HL-60 (cell line): ENCODE measurements at regions not wholly inside any gene's neighbourhood (a gene's known extent, or its start where the extent isn't known, plus 50 kb on each side); places are given as distances from the start of the nearest gene placed in this dataset.

Experiments used
- DNase-seq, 2 experiments: peaks; one replicate each; pipeline ENCODE4 v3.0.0-alpha.2; 2010 to 2020; ENCODE audit warnings: low read depth in 1 of 2, low spot score in 1 of 2
- H3K27ac ChIP-seq: fragments of 250-450 bp; sonication (Bioruptor Pico); replicated peaks from 2 replicates; pipeline ENCODE4 v1.5.1; 2020; ENCODE audit warnings: mild to moderate bottlenecking, moderate library complexity
- H3K27me3 ChIP-seq: fragments of 250-450 bp; sonication (Bioruptor Pico); 2 replicates; pipeline ENCODE4 v1.5.1; 2021; ENCODE audit warnings: mild to moderate bottlenecking, moderate library complexity; ENCODE audit not compliant: insufficient read depth, poor library complexity, severe bottlenecking
- H3K4me3 ChIP-seq: replicated peaks from 2 replicates; pipeline ENCODE4 v1.5.1; 2011; ENCODE audit warnings: mild to moderate bottlenecking, control low read depth, low read length; ENCODE audit not compliant: insufficient read depth
- GABPA ChIP-seq: IDR thresholded peaks from 2 replicates; pipeline ENCODE4 v1.6.1; 2012; ENCODE audit warnings: low read depth
- POLR2AphosphoS5 ChIP-seq: IDR thresholded peaks from 2 replicates; pipeline ENCODE4 v1.6.1; 2012; ENCODE audit warnings: low read depth
- SPI1 ChIP-seq: IDR thresholded peaks from 2 replicates; pipeline ENCODE4 v1.6.1; 2012; ENCODE audit warnings: low read depth, mild to moderate bottlenecking, borderline replicate concordance
- TF ChIP-seq, protein P1 (sequence below): IDR thresholded peaks from 2 replicates; pipeline ENCODE4 v1.6.1; 2012; ENCODE audit warnings: low read depth; ENCODE audit not compliant: insufficient replicate concordance
- TF ChIP-seq, protein P2 (sequence below): IDR thresholded peaks from one replicate; pipeline ENCODE4 v1.5.1; 2011; ENCODE audit warnings: low read length, control low read depth, inconsistent platforms; ENCODE audit not compliant: insufficient read depth

DNA sequence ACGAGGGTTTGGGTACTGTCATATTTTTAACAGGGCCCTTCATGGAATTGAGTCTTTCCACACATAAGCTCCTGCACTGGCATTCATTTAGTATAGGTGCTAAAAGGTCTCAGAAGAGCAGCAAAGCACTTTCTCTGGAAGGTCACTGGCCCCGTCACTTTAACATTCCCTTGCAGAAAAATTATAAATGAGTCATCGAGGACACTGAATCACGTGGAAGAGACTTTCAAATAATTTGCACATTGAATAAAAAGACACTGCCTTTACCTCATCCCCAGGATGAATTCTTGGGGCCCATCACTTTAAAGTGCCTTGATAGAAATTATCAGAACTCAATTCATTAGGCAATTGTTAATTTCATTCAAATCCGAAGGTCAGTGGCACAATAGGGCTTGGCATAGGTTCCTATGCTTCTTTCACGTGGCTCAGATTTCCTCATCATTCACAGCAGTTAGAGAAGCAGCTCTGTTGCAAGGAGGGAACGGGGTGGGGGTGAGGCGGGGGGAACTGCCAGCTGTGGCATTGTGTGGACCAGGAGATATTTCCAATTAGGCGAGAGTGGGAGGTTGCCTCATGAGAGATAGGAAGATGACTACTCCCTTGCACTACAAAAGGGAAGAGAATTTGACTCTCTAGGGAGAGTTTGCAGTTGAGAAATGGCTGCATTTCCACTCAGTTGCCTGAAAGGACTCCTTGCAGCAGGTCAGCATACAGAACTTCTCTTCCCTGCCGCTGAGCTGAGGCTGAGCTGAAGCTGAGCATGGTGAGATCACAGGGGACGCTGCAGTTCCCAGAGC lies 86.3 kb upstream of the NPAS2 start:
- H3K4me3 ChIP-seq: no peak overlapping the region
- peak overlapping the region; percentile 44 for H3K27ac ChIP-seq
- TF ChIP-seq SPI1: peak; percentile 71; the same call in 1 of the 2 replicates
- no peak for TF ChIP-seq GABPA
- peak; percentile 62; the same call in 1 of the 2 replicates for TF ChIP-seq POLR2AphosphoS5
- TF ChIP-seq, protein P1, sequence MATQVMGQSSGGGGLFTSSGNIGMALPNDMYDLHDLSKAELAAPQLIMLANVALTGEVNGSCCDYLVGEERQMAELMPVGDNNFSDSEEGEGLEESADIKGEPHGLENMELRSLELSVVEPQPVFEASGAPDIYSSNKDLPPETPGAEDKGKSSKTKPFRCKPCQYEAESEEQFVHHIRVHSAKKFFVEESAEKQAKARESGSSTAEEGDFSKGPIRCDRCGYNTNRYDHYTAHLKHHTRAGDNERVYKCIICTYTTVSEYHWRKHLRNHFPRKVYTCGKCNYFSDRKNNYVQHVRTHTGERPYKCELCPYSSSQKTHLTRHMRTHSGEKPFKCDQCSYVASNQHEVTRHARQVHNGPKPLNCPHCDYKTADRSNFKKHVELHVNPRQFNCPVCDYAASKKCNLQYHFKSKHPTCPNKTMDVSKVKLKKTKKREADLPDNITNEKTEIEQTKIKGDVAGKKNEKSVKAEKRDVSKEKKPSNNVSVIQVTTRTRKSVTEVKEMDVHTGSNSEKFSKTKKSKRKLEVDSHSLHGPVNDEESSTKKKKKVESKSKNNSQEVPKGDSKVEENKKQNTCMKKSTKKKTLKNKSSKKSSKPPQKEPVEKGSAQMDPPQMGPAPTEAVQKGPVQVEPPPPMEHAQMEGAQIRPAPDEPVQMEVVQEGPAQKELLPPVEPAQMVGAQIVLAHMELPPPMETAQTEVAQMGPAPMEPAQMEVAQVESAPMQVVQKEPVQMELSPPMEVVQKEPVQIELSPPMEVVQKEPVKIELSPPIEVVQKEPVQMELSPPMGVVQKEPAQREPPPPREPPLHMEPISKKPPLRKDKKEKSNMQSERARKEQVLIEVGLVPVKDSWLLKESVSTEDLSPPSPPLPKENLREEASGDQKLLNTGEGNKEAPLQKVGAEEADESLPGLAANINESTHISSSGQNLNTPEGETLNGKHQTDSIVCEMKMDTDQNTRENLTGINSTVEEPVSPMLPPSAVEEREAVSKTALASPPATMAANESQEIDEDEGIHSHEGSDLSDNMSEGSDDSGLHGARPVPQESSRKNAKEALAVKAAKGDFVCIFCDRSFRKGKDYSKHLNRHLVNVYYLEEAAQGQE: no peak
- TF ChIP-seq, protein P2, sequence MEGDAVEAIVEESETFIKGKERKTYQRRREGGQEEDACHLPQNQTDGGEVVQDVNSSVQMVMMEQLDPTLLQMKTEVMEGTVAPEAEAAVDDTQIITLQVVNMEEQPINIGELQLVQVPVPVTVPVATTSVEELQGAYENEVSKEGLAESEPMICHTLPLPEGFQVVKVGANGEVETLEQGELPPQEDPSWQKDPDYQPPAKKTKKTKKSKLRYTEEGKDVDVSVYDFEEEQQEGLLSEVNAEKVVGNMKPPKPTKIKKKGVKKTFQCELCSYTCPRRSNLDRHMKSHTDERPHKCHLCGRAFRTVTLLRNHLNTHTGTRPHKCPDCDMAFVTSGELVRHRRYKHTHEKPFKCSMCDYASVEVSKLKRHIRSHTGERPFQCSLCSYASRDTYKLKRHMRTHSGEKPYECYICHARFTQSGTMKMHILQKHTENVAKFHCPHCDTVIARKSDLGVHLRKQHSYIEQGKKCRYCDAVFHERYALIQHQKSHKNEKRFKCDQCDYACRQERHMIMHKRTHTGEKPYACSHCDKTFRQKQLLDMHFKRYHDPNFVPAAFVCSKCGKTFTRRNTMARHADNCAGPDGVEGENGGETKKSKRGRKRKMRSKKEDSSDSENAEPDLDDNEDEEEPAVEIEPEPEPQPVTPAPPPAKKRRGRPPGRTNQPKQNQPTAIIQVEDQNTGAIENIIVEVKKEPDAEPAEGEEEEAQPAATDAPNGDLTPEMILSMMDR: no peak
- no peaks in the 10 kb centered on the region for H3K27me3 ChIP-seq
- DNase-seq: peak; percentile 95 to 97

DNA sequence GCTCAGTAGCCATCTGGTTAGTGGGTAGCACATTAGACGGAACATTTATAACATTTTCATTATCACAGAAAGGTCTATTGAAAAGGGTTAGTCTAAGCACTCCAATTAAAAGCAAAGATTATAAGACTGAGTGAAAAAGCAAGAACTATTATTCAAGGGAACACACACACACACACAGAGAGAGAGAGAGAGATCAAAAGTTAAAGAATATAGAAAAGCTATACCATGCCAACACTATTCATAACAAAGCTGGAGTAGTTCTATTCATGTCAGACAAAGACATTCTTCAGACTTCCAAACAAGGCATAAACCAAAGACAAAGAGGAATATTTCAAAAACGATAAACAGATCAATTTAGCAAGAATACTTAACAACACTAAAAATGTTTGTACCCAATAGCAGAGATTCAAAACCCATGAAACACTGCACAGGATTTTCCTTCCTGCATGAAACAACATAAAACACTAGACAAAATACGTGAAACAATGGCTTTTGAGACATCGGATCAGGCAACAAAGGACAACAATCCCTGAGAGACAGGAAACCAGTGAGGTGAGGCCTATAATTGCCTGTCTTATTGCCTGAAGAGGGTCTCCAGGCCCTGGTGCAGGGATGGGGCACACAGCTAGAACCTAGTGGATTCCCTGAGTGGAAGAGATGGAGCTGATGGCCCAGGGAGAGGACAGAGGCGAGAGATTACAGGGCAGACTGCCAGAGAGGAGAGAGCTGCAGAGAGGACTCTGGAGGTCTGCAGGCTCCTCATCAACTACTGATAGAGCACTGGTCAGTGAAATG lies 83.6 kb upstream of the NPAS2 start:
- no peaks in the 10 kb centered on the region for H3K27me3 ChIP-seq
- TF ChIP-seq POLR2AphosphoS5: no peak
- TF ChIP-seq, protein P1: no peak
- H3K27ac ChIP-seq: no peak overlapping the region
- DNase-seq: no peak
- H3K4me3 ChIP-seq: no peak overlapping the region

DNA sequence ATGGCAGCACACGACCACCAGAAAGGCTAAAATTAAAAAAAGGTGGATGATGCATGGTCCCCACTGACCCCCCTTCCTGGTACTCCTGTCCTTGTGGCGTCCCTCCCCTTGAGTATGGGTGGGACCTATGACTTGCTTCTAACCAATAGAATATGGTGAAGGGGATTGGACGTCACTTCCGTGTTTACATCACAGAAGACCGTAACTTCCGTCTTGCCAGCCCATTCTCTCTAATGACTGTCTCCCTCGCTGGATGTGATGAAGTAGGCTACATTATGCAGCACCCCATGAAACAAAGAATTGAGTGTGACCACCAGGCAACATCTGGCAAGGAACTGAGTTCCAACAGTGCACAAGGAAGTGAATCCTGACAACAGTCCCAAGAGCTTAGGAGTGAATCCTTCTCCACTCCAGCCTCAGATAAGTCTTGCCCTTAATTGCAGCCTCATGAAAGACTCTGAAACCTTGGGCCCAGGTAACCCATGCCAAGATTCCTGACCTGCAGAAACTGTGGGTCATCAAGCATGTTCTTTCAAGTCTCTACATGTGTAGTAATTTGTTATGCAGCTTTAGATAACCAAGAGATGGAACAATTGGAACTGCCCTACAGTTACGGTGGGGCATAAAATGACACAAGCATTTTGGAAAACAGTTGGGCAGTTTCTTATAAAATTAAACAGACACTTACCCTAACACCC lies 80.1 kb upstream of the NPAS2 start:
- DNase-seq: no peak
- Histone ChIP-seq H3K4me3 (no peak overlapping the region), H3K27me3 (no peaks in the 10 kb centered on the region), H3K27ac (no peak overlapping the region)
- TF ChIP-seq GABPA (no peak), POLR2AphosphoS5 (no peak), SPI1 (no peak)
- TF ChIP-seq, protein P1: no peak
- TF ChIP-seq, protein P2: no peak
